Neural progenitor cell (in vitro differentiated cells): ENCODE measurements at regions not wholly inside any gene's neighbourhood (a gene's known extent, or its start where the extent isn't known, plus 50 kb on each side); places are given as distances from the start of the nearest gene placed in this dataset.

ENCODE experiments used
- DNase-seq: peaks from one replicate; pipeline ENCODE4 v3.0.0-alpha.2; 2016; ENCODE audit warnings: low spot score
- H2AFZ ChIP-seq: fragments of 200-600 bp; sonication (generic); replicated peaks from 2 replicates; pipeline ENCODE4 v1.6.1; 2016; ENCODE audit warnings: antibody characterized with exemption
- H3F3A ChIP-seq: fragments of 200-600 bp; sonication (generic); 2 replicates; pipeline ENCODE4 v1.6.1; 2016; ENCODE audit warnings: antibody characterized with exemption, low read depth
- H3K27ac ChIP-seq: fragments of 200-600 bp; sonication (generic); 2 replicates; pipeline ENCODE4 v1.5.1; 2016; ENCODE audit warnings: mild to moderate bottlenecking
- H3K27me3 ChIP-seq: fragments of 200-600 bp; sonication (generic); 2 replicates; pipeline ENCODE4 v1.6.1; 2016; ENCODE audit warnings: mild to moderate bottlenecking, moderate library complexity
- H3K36me3 ChIP-seq: fragments of 200-600 bp; sonication (generic); 2 replicates; pipeline ENCODE4 v1.5.1; 2016
- H3K4me1 ChIP-seq: fragments of 200-600 bp; sonication (generic); 2 replicates; pipeline ENCODE4 v1.6.1; 2016; ENCODE audit warnings: mixed run types
- H3K4me2 ChIP-seq: fragments of 200-600 bp; sonication (generic); 2 replicates; pipeline ENCODE4 v1.6.1; 2016
- H3K4me3 ChIP-seq: fragments of 200-600 bp; sonication (generic); 2 replicates; pipeline ENCODE4 v1.5.1; 2016
- H3K79me2 ChIP-seq: fragments of 200-600 bp; sonication (generic); 2 replicates; pipeline ENCODE4 v1.6.1; 2016; ENCODE audit warnings: low read depth
- H3K9ac ChIP-seq: fragments of 200-600 bp; sonication (generic); 2 replicates; pipeline ENCODE4 v1.6.1; 2016
- H3K9me3 ChIP-seq: fragments of 200-600 bp; sonication (generic); 2 replicates; pipeline ENCODE4 v1.5.1; 2016; ENCODE audit warnings: low read depth
- H4K20me1 ChIP-seq: fragments of 200-600 bp; sonication (generic); 2 replicates; pipeline ENCODE4 v1.6.1; 2016; ENCODE audit warnings: low read depth
- H3K27ac Mint-ChIP-seq: 3 replicates; pipeline ENCODE4 v1.8.0; 2021; ENCODE audit warnings: mixed read lengths
- H3K27me3 Mint-ChIP-seq: 2 replicates; pipeline ENCODE4 v1.8.0; 2022; ENCODE audit warnings: low read depth, mild to moderate bottlenecking, inconsistent platforms, moderate library complexity, mixed read lengths; ENCODE audit not compliant: insufficient read depth
- H3K36me3 Mint-ChIP-seq: 3 replicates; pipeline ENCODE4 v1.8.0; 2021; ENCODE audit warnings: mixed read lengths
- H3K4me1 Mint-ChIP-seq: 3 replicates; pipeline ENCODE4 v1.8.0; 2021; ENCODE audit warnings: mixed read lengths
- H3K4me3 Mint-ChIP-seq: 3 replicates; pipeline ENCODE4 v1.8.0; 2021; ENCODE audit warnings: mild to moderate bottlenecking, moderate library complexity, mixed read lengths
- H3K9me3 Mint-ChIP-seq: 3 replicates; pipeline ENCODE4 v1.8.0; 2020; ENCODE audit warnings: mixed read lengths
- CTCF ChIP-seq: fragments of 200-600 bp; sonication (generic); IDR thresholded peaks from 2 replicates; pipeline ENCODE4 v1.5.1; 2017; ENCODE audit warnings: antibody characterized with exemption, mild to moderate bottlenecking
- EZH2 ChIP-seq: fragments of 200-600 bp; sonication (generic); IDR thresholded peaks from 2 replicates; pipeline ENCODE4 v1.6.1; 2017; ENCODE audit warnings: antibody characterized with exemption, mild to moderate bottlenecking, moderate library complexity
- EZH2phosphoT487 ChIP-seq: fragments of 200-600 bp; sonication (generic); IDR thresholded peaks from 2 replicates; pipeline ENCODE4 v1.6.1; 2017; ENCODE audit warnings: antibody characterized with exemption

- Mint-ChIP-seq H3K9me3 (no peaks in the 10 kb centered on the region), H3K27me3 (peaks cover 2% of the 10 kb centered on the region), H3K27ac (no peak overlapping the region), H3K4me3 (no peak overlapping the region), H3K36me3 (no peaks in the 10 kb centered on the region), H3K4me1 (no peaks in the 10 kb centered on the region)
- H3K9ac ChIP-seq: no peak overlapping the region
- no peak overlapping the region for H3K27ac ChIP-seq
- no peak overlapping the region for H3K4me2 ChIP-seq
- H3K4me1 ChIP-seq: no peaks in the 10 kb centered on the region
- H3K9me3 ChIP-seq: no peaks in the 10 kb centered on the region
- no peaks in the 10 kb centered on the region for H3F3A ChIP-seq
- H4K20me1 ChIP-seq: no peaks in the 10 kb centered on the region
- TF ChIP-seq EZH2 (no peak), EZH2phosphoT487 (no peak), CTCF (no peak)
- no peak for DNase-seq
- no peak overlapping the region for H2AFZ ChIP-seq
- no peaks in the 10 kb centered on the region for H3K79me2 ChIP-seq
- no peaks in the 10 kb centered on the region for H3K36me3 ChIP-seq
- no peaks in the 10 kb centered on the region for H3K27me3 ChIP-seq
- no peak overlapping the region for H3K4me3 ChIP-seq
These were observed 92.0 kb upstream of the AHR start for GRCh38 chr7:17206349-17206905.

GRCh38 chr7:17207220-17207619, 91.2 kb upstream of the AHR start:
- H3K4me2 ChIP-seq: no peak overlapping the region
- H4K20me1 ChIP-seq: no peaks in the 10 kb centered on the region
- H3F3A ChIP-seq: no peaks in the 10 kb centered on the region
- H2AFZ ChIP-seq: no peak overlapping the region
- no peaks in the 10 kb centered on the region for H3K79me2 ChIP-seq
- no peak overlapping the region for H3K27ac ChIP-seq
- no peak overlapping the region for H3K4me3 Mint-ChIP-seq
- no peak overlapping the region for H3K27ac Mint-ChIP-seq
- no peaks in the 10 kb centered on the region for H3K4me1 ChIP-seq
- TF ChIP-seq EZH2: no peak
- TF ChIP-seq EZH2phosphoT487: no peak
- no peak for TF ChIP-seq CTCF
- H3K9me3 ChIP-seq: no peaks in the 10 kb centered on the region
- peaks cover 2% of the 10 kb centered on the region for H3K27me3 Mint-ChIP-seq
- H3K36me3 Mint-ChIP-seq: no peaks in the 10 kb centered on the region
- no peak for DNase-seq
- H3K4me3 ChIP-seq: no peak overlapping the region
- no peaks in the 10 kb centered on the region for H3K9me3 Mint-ChIP-seq
- H3K4me1 Mint-ChIP-seq: no peaks in the 10 kb centered on the region
- no peak overlapping the region for H3K9ac ChIP-seq
- no peaks in the 10 kb centered on the region for H3K36me3 ChIP-seq
- no peaks in the 10 kb centered on the region for H3K27me3 ChIP-seq

GRCh38 chr7:17209101-17209500, 89.4 kb upstream of the AHR start:
- Mint-ChIP-seq H3K27ac (no peak overlapping the region), H3K4me1 (no peaks in the 10 kb centered on the region), H3K9me3 (no peaks in the 10 kb centered on the region), H3K4me3 (no peak overlapping the region), H3K36me3 (no peaks in the 10 kb centered on the region), H3K27me3 (peaks cover 2% of the 10 kb centered on the region)
- no peak for TF ChIP-seq CTCF
- no peak for TF ChIP-seq EZH2
- no peak for TF ChIP-seq EZH2phosphoT487
- Histone ChIP-seq H3F3A (no peaks in the 10 kb centered on the region), H3K27me3 (no peaks in the 10 kb centered on the region), H3K36me3 (no peaks in the 10 kb centered on the region), H3K27ac (no peak overlapping the region), H3K9ac (no peak overlapping the region), H3K4me2 (no peak overlapping the region), H2AFZ (no peak overlapping the region), H4K20me1 (no peaks in the 10 kb centered on the region), H3K4me1 (no peaks in the 10 kb centered on the region), H3K4me3 (no peak overlapping the region), H3K79me2 (no peaks in the 10 kb centered on the region), H3K9me3 (no peaks in the 10 kb centered on the region)
- DNase-seq: no peak
